K562 (cell line): ENCODE measurements at regions not wholly inside any gene's neighbourhood (a gene's known extent, or its start where the extent isn't known, plus 50 kb on each side); places are given as distances from the start of the nearest gene placed in this dataset.

Experiments
- ATAC-seq: fragments of 200-7000 bp; cut with Tn5 transposase; 3 replicates; pipeline ENCODE4 v1.9.1; 2020; ENCODE audit warnings: moderate library complexity
- BruUV-seq: library from RNA; stranded (reverse); fragments of 400-500 nt; replicated peaks from 2 replicates; lab custom pipeline; 2021; lab: Mats Ljungman, UMichigan
- CTCF ChIA-PET: fragments of 300-600 bp; formaldehyde crosslinking; extraction: SDS; loops from one replicate; lab custom pipeline; 2021; ENCODE audit warnings: low intra/inter-chr PET ratio; lab: Yijun Ruan, JAX
- POLR2A ChIA-PET: fragments of 300-600, 350-650 bp; sonication (Branson Sonifier 250); formaldehyde crosslinking; extraction: SDS; loops from one replicate; lab custom pipeline; 2021; ENCODE audit warnings: antibody characterized with exemption, inconsistent platforms; lab: Yijun Ruan, JAX
- DNase-seq, 4 experiments: peaks; one replicate each; pipeline versions ENCODE4 v3.0.0 to v3.0.0-alpha.2; 2011 to 2018; ENCODE audit warnings: low spot score in 3 of 4, mixed read lengths in 3 of 4; ENCODE audit errors: extremely low read depth in 1 of 4
- FAIRE-seq: peaks from 2 replicates; lab custom pipeline; 2011; peaks lifted over from hg19 to GRCh38; lab: Jason Lieb, UNC
- H2AFZ ChIP-seq: 2 replicates; pipeline ENCODE4 v1.6.0; 2011; ENCODE audit warnings: low read depth, low read length, control low read depth, inconsistent platforms
- H3K27ac ChIP-seq: fragments of 200-600 bp; 3 replicates; pipeline ENCODE4 v1.8.0; 2011; ENCODE audit warnings: low read depth, mild to moderate bottlenecking, control low read depth, inconsistent platforms, low read length, moderate library complexity, mixed read lengths; ENCODE audit errors: extremely low read depth
- H3K27me3 ChIP-seq, 2 experiments: fragments of 300-600 bp in 1 of 2; 2 replicates in 1 of 2; 3 replicates in 1 of 2; pipeline versions ENCODE4 v1.6.0 to v1.8.0; 2011; ENCODE audit warnings: inconsistent platforms in 2 of 2, low read length in 2 of 2, mild to moderate bottlenecking in 1 of 2, mixed read lengths in 1 of 2, moderate library complexity in 1 of 2; ENCODE audit not compliant: control insufficient read depth in 2 of 2, insufficient read depth in 2 of 2
- H3K36me3 ChIP-seq: fragments of 300-600 bp; 3 replicates; pipeline ENCODE4 v1.8.0; 2011; ENCODE audit warnings: mild to moderate bottlenecking, low read length, inconsistent platforms; ENCODE audit not compliant: control insufficient read depth, insufficient read depth
- H3K4me1 ChIP-seq, 2 experiments: fragments of 200-600 bp in 1 of 2; replicated peaks in 1 of 2; 2 replicates in 1 of 2; 3 replicates in 1 of 2; pipeline versions ENCODE4 v1.5.1 to v1.8.0; 2011; ENCODE audit warnings: inconsistent platforms in 2 of 2, low read length in 2 of 2, mild to moderate bottlenecking in 1 of 2, mixed read lengths in 1 of 2, moderate library complexity in 1 of 2; ENCODE audit not compliant: control insufficient read depth in 2 of 2, insufficient read depth in 2 of 2
- H3K4me2 ChIP-seq: 2 replicates; pipeline ENCODE4 v1.6.1; 2011; ENCODE audit warnings: low read length, control low read depth, inconsistent platforms, mixed read lengths; ENCODE audit not compliant: insufficient read depth
- H3K4me3 ChIP-seq: fragments of 200-600 bp; sonication (generic), shearing (Covaris generic); 2 replicates; pipeline ENCODE4 v1.5.1; 2016; ENCODE audit warnings: control low read depth, inconsistent platforms
- H3K79me2 ChIP-seq: fragments of 200-600 bp; 3 replicates; pipeline ENCODE4 v1.8.0; 2011; ENCODE audit warnings: low read length, inconsistent platforms; ENCODE audit not compliant: control insufficient read depth, insufficient read depth
- H3K9ac ChIP-seq, 2 experiments: 2 replicates each; pipeline versions ENCODE4 v1.6.0 to v1.6.1; 2011; ENCODE audit warnings: low read depth in 2 of 2, low read length in 2 of 2, control low read depth in 1 of 2, inconsistent platforms in 1 of 2, mild to moderate bottlenecking in 1 of 2, mixed read lengths in 1 of 2; ENCODE audit not compliant: insufficient read depth in 1 of 2
- H3K9me1 ChIP-seq: one replicate; pipeline ENCODE4 v1.6.0; 2011; ENCODE audit warnings: inconsistent platforms, mild to moderate bottlenecking, low read length, moderate library complexity; ENCODE audit not compliant: control insufficient read depth, insufficient read depth
- H3K9me3 ChIP-seq: replicated peaks from 2 replicates; pipeline ENCODE4 v1.5.1; 2011; ENCODE audit warnings: low read depth, low read length, inconsistent platforms; ENCODE audit not compliant: control insufficient read depth, insufficient read depth
- H4K20me1 ChIP-seq: replicated peaks from 2 replicates; pipeline ENCODE4 v1.6.1; 2011; ENCODE audit warnings: low read length, inconsistent platforms, mixed read lengths; ENCODE audit not compliant: control insufficient read depth, insufficient read depth
- BCOR ChIP-seq: fragments of 450-650 bp; IDR thresholded peaks from 2 replicates; pipeline ENCODE4 v1.6.1; 2016
- BDP1 ChIP-seq: IDR thresholded peaks from 3 replicates; pipeline ENCODE4 v1.6.1; 2011; ENCODE audit not compliant: insufficient read length, insufficient read depth
- E4F1 ChIP-seq: fragments of 250-450 bp; sonication (Bioruptor Pico); IDR thresholded peaks from 2 replicates; pipeline ENCODE4 v1.5.0; 2021; ENCODE audit warnings: mild to moderate bottlenecking, borderline replicate concordance
- ESRRA ChIP-seq: fragments of 450-650 bp; IDR thresholded peaks from 2 replicates; pipeline ENCODE4 v1.6.1; 2014; ENCODE audit warnings: low read depth, mild to moderate bottlenecking, moderate library complexity, borderline replicate concordance
- FOXO4 ChIP-seq: fragments of 450-650 bp; formaldehyde crosslinking; IDR thresholded peaks from 2 replicates; pipeline ENCODE4 v1.4.0; 2020; ENCODE audit warnings: mild to moderate bottlenecking, moderate library complexity
- MNT ChIP-seq, 2 experiments: fragments of 450-650 bp; conservative IDR thresholded peaks; 2 replicates each; pipeline ENCODE4 v1.6.1; 2017; ENCODE audit warnings: mild to moderate bottlenecking in 2 of 2, moderate library complexity in 2 of 2
- RBM39 ChIP-seq: fragments of 200-400 bp; formaldehyde crosslinking; optimal IDR thresholded peaks from 2 replicates; pipeline ENCODE3; 2018; ENCODE audit warnings: low read depth, low read length
- TCF15 ChIP-seq: fragments of 250-450 bp; sonication (Bioruptor Pico); IDR thresholded peaks from 2 replicates; pipeline ENCODE4 v1.8.0; 2022; ENCODE audit warnings: moderate library complexity, mild to moderate bottlenecking, inconsistent platforms
- TCF7L2 ChIP-seq: fragments of 150-350 bp; IDR thresholded peaks from 2 replicates; pipeline ENCODE4 v1.6.1; 2016; ENCODE audit warnings: low read depth, mild to moderate bottlenecking, low read length, moderate library complexity
- ZNF146 ChIP-seq: IDR thresholded peaks from one replicate; pipeline ENCODE4 v1.6.1; 2018; ENCODE audit warnings: missing compliant biosample characterization; ENCODE audit not compliant: unreplicated experiment
- ZNF253 ChIP-seq: fragments of 250-450 bp; sonication (Bioruptor Pico); conservative IDR thresholded peaks from 2 replicates; pipeline ENCODE4 v1.6.1; 2021; ENCODE audit warnings: mild to moderate bottlenecking
- ZNF395 ChIP-seq: fragments of 200-800 bp; sonication (Bioruptor generic); IDR thresholded peaks from 2 replicates; pipeline ENCODE4 v1.6.1; 2017; ENCODE audit warnings: missing genetic modification characterization, missing compliant biosample characterization
- ZNF766 ChIP-seq: fragments of 200-800 bp; sonication (Bioruptor generic); conservative IDR thresholded peaks from 2 replicates; pipeline ENCODE4 v1.6.1; 2016; ENCODE audit warnings: missing genetic modification characterization, missing compliant biosample characterization
- WGBS: fragments of 100-300 bp; shearing (Covaris generic); methylation state at CpG from one replicate; pipeline ENCODE4 v1.1.6; 2016; ENCODE audit warnings: low coverage, mixed read lengths; ENCODE audit not compliant: insufficient coverage; ENCODE audit errors: missing lambda C conversion rate; 5-methylcytosine and 5-hydroxymethylcytosine counted together
- in situ Hi-C: fragments of 300-500 bp; cut with MboI; formaldehyde crosslinking; loops from 4 replicates; pipeline ENCODE4 v1.15.0; 2018; ENCODE audit warnings: inconsistent platforms, mixed read lengths
- intact Hi-C: fragments of 100-400 bp; cut with micrococcal nuclease; formaldehyde crosslinking; loops from 2 replicates; pipeline ENCODE4 v1.14.2; 2022

GRCh38 chr3:14338242-14338641 lies 64.2 kb upstream of the SLC6A6 start:
- no peaks in the 10 kb centered on the region for H3K79me2 ChIP-seq
- no peak overlapping the region for H3K4me2 ChIP-seq
- WGBS = 6% methylated on average over 4 of the region's 4 CpGs
- DNase-seq = no peak
- H3K9me3 ChIP-seq = no peaks in the 10 kb centered on the region
- no peaks in the 10 kb centered on the region for H3K9me1 ChIP-seq
- TF ChIP-seq ZNF395 (CRISPR knock-in tag) = no peak
- no peak for TF ChIP-seq FOXO4
- no peak for TF ChIP-seq TCF7L2
- 0 out of 4 replicates have a peak, but pooled peaks of 1 of the 2 experiments have one; percentile 5 for TF ChIP-seq MNT (conservative IDR thresholded peaks at IDR 0.05)
- no peak for TF ChIP-seq ZNF253 (CRISPR knock-in tag)
- TF ChIP-seq E4F1 = no peak
- TF ChIP-seq ZNF766 = no peak
- 0 out of 2 replicates have a peak, but pooled peaks have one; percentile 33 for TF ChIP-seq BCOR
- no peak for TF ChIP-seq RBM39
- no peak for TF ChIP-seq BDP1
- TF ChIP-seq TCF15 = no peak
- no peak for TF ChIP-seq ESRRA
- TF ChIP-seq ZNF146 (CRISPR knock-in tag) = peak; percentile 96
- TF ChIP-seq, all 486 proteins: peak for 3
- ATAC-seq (no peak), FAIRE-seq (no peak)
- no TSS peak for BruUV-seq
- no peak overlapping the region for H3K4me3 ChIP-seq
- in situ Hi-C loops = no loop called here
- H3K9ac ChIP-seq = no peak overlapping the region
- H4K20me1 ChIP-seq = no peaks in the 10 kb centered on the region
- intact Hi-C loops = no loop called here
- no peak overlapping the region for H2AFZ ChIP-seq
- H3K36me3 ChIP-seq = no peaks in the 10 kb centered on the region
- H3K27me3 ChIP-seq = no peaks in the 10 kb centered on the region
- POLR2A ChIA-PET = interaction anchor here (0.5 kb wide), 1 partner anchor 160 kb away, joined by 3 read pairs; the partner anchor contains the start of genes LSM3 and XPC
- H3K27ac ChIP-seq = no peak overlapping the region
- CTCF ChIA-PET = no interaction called here
- H3K4me1 ChIP-seq = peaks cover 7 to 12% of the 10 kb centered on the region in 2 experiments; a peak in 3 of 5 replicates
